ENCODE measurements at regions not wholly inside any gene's neighbourhood (a gene's known extent, or its start where the extent isn't known, plus 50 kb on each side); places are given as distances from the start of the nearest gene placed in this dataset.

GRCh38 chr3:79874646-79875045, 106.8 kb upstream of the ROBO1 start:
- H3K27me3 Mint-ChIP-seq = no peaks in the 10 kb centered on the region
- H3K4me1 Mint-ChIP-seq (ENCODE audit: unreplicated experiment) = no peaks in the 10 kb centered on the region
- H3K36me3 Mint-ChIP-seq = no peaks in the 10 kb centered on the region
- TF ChIP-seq CTCF (conservative IDR thresholded peaks at IDR 0.05) = no peak
- no peak overlapping the region for H3K27ac Mint-ChIP-seq
- H3K4me3 Mint-ChIP-seq = no peak overlapping the region
- DNase-seq (ENCODE audit: extremely low spot score, unreplicated experiment) = no peak
- no peaks in the 10 kb centered on the region for H3K9me3 Mint-ChIP-seq

- Mint-ChIP-seq H3K4me3 (no peak overlapping the region), H3K4me1 (ENCODE audit: unreplicated experiment) (no peaks in the 10 kb centered on the region), H3K27me3 (no peaks in the 10 kb centered on the region), H3K9me3 (no peaks in the 10 kb centered on the region), H3K27ac (no peak overlapping the region), H3K36me3 (no peaks in the 10 kb centered on the region)
- DNase-seq (ENCODE audit: extremely low spot score, unreplicated experiment) = no peak
- TF ChIP-seq CTCF (conservative IDR thresholded peaks at IDR 0.05) = no peak
These were observed 104.7 kb upstream of the ROBO1 start for GRCh38 chr3:79872483-79872882.

- no peak overlapping the region for H3K27ac Mint-ChIP-seq
- no peaks in the 10 kb centered on the region for H3K9me3 Mint-ChIP-seq
- no peaks in the 10 kb centered on the region for H3K27me3 Mint-ChIP-seq
- DNase-seq (ENCODE audit: extremely low spot score, unreplicated experiment) = no peak
- H3K36me3 Mint-ChIP-seq = no peaks in the 10 kb centered on the region
- TF ChIP-seq CTCF (conservative IDR thresholded peaks at IDR 0.05) = no peak
- H3K4me3 Mint-ChIP-seq = no peak overlapping the region
- no peaks in the 10 kb centered on the region for H3K4me1 Mint-ChIP-seq (ENCODE audit: unreplicated experiment)
These were observed 103.9 kb upstream of the ROBO1 start for GRCh38 chr3:79871656-79872055.

DNA sequence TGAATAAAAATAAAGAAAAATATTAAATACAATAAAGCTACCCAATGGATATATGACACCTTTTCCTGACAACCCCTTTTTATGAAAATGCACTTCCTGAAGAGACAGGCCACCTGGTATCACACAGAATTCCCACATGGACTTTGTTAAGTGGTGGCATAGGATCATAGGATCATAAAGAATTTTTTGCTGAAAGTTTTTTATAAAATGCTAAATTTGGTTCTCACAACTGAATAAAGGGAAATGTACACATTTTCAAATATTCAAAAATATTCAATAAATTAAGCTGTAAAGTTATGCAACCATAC, 102.5 kb upstream of the ROBO1 start:
- Mint-ChIP-seq H3K9me3 (no peaks in the 10 kb centered on the region), H3K27me3 (no peaks in the 10 kb centered on the region), H3K4me1 (ENCODE audit: unreplicated experiment) (no peaks in the 10 kb centered on the region), H3K36me3 (no peaks in the 10 kb centered on the region), H3K4me3 (no peak overlapping the region), H3K27ac (no peak overlapping the region)
- no peak for DNase-seq (ENCODE audit: extremely low spot score, unreplicated experiment)
- TF ChIP-seq CTCF (conservative IDR thresholded peaks at IDR 0.05) = no peak

- H3K27me3 Mint-ChIP-seq = no peaks in the 10 kb centered on the region
- no peak for DNase-seq (ENCODE audit: extremely low spot score, unreplicated experiment)
- H3K36me3 Mint-ChIP-seq = no peaks in the 10 kb centered on the region
- H3K4me3 Mint-ChIP-seq = no peak overlapping the region
- TF ChIP-seq CTCF (conservative IDR thresholded peaks at IDR 0.05) = no peak
- no peaks in the 10 kb centered on the region for H3K9me3 Mint-ChIP-seq
- no peak overlapping the region for H3K27ac Mint-ChIP-seq
- H3K4me1 Mint-ChIP-seq (ENCODE audit: unreplicated experiment) = no peaks in the 10 kb centered on the region
These were observed 101.9 kb upstream of the ROBO1 start for GRCh38 chr3:79869461-79870312.
